ENCODE measurements at regions not wholly inside any gene's neighbourhood (a gene's known extent, or its start where the extent isn't known, plus 50 kb on each side); places are given as distances from the start of the nearest gene placed in this dataset.

DNA sequence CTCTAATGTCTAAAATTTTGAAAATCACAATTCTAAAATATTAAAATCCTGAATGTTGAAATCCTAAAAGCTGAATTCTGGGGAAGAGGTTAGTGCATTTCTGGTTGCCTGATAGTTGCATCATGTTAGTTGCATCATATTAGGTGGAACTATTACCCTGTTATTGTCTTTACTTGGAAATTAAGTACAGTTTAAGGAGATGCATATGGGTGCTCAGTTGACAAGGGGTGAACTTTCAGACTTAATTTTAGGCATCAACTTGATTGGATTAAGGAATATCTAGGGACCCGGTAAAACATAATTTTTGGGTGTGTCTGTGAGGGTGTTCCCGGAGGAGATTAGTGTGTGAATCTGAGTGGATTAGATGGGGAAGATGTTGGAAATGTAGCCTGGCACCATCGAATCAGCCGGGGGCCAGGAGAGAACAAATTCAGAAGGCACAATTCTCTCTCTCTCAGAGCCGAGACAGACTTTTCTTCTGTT lies 409.8 kb downstream of the PLCL1 start:
- no peak for TF ChIP-seq EP300 (IDR thresholded peaks at IDR 0.05; ENCODE audit: borderline replicate concordance)
- no peak for TF ChIP-seq TCF12 (IDR thresholded peaks at IDR 0.05; ENCODE audit: low read depth)

DNA sequence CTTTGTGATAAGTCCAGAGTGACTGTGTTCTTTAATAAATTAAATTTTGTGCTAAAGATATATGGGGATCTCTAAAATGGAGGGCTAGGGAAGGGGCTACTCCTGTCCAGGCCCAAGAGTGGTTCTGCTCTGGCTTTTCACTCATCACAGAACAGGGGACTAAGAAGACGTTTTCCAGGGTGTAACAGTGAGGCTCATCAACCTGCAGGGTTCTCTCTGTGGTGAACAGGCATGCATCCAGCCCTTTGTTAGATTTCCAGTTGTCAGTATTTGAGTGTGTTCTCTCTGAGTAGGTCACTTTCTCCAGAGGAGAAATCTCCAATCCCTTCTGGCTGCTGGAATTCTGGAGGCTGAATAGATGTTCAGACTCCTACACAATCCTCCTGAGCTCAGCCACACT lies 408.9 kb downstream of the PLCL1 start:
- TF ChIP-seq TCF12 (IDR thresholded peaks at IDR 0.05; ENCODE audit: low read depth) (no peak), ZBTB7A (IDR thresholded peaks at IDR 0.05; ENCODE audit: low read depth) (no peak), RAD21 (IDR thresholded peaks at IDR 0.05; ENCODE audit: low read depth) (no peak), NFIC (IDR thresholded peaks at IDR 0.05) (no peak), MAX (IDR thresholded peaks at IDR 0.05) (no peak), EGR1 (IDR thresholded peaks at IDR 0.05) (no peak), CREB1 (IDR thresholded peaks at IDR 0.05; ENCODE audit: low read depth) (no peak), EP300 (IDR thresholded peaks at IDR 0.05; ENCODE audit: borderline replicate concordance) (no peak), TEAD4 (IDR thresholded peaks at IDR 0.05) (no peak), FOXM1 (IDR thresholded peaks at IDR 0.05; ENCODE audit: borderline replicate concordance, low read depth) (no peak), YY1 (IDR thresholded peaks at IDR 0.05; ENCODE audit: low read depth) (no peak), USF1 (IDR thresholded peaks at IDR 0.05) (no peak), TAF1 (IDR thresholded peaks at IDR 0.05; ENCODE audit: low read depth) (no peak), CEBPB (IDR thresholded peaks at IDR 0.05) (no peak)
- TF ChIP-seq, protein P1, sequence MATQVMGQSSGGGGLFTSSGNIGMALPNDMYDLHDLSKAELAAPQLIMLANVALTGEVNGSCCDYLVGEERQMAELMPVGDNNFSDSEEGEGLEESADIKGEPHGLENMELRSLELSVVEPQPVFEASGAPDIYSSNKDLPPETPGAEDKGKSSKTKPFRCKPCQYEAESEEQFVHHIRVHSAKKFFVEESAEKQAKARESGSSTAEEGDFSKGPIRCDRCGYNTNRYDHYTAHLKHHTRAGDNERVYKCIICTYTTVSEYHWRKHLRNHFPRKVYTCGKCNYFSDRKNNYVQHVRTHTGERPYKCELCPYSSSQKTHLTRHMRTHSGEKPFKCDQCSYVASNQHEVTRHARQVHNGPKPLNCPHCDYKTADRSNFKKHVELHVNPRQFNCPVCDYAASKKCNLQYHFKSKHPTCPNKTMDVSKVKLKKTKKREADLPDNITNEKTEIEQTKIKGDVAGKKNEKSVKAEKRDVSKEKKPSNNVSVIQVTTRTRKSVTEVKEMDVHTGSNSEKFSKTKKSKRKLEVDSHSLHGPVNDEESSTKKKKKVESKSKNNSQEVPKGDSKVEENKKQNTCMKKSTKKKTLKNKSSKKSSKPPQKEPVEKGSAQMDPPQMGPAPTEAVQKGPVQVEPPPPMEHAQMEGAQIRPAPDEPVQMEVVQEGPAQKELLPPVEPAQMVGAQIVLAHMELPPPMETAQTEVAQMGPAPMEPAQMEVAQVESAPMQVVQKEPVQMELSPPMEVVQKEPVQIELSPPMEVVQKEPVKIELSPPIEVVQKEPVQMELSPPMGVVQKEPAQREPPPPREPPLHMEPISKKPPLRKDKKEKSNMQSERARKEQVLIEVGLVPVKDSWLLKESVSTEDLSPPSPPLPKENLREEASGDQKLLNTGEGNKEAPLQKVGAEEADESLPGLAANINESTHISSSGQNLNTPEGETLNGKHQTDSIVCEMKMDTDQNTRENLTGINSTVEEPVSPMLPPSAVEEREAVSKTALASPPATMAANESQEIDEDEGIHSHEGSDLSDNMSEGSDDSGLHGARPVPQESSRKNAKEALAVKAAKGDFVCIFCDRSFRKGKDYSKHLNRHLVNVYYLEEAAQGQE (IDR thresholded peaks at IDR 0.05; ENCODE audit: low read depth) = no peak

GRCh38 chr2:198211706-198212105 lies 407.3 kb downstream of the PLCL1 start:
- TF ChIP-seq NFIC (IDR thresholded peaks at IDR 0.05) (no peak), CEBPB (IDR thresholded peaks at IDR 0.05) (no peak), TAF1 (IDR thresholded peaks at IDR 0.05; ENCODE audit: low read depth) (no peak), EGR1 (IDR thresholded peaks at IDR 0.05) (no peak), MAX (IDR thresholded peaks at IDR 0.05) (no peak), ZBTB7A (IDR thresholded peaks at IDR 0.05; ENCODE audit: low read depth) (no peak), EP300 (IDR thresholded peaks at IDR 0.05; ENCODE audit: borderline replicate concordance) (no peak), USF1 (IDR thresholded peaks at IDR 0.05) (no peak), FOXM1 (IDR thresholded peaks at IDR 0.05; ENCODE audit: borderline replicate concordance, low read depth) (no peak), YY1 (IDR thresholded peaks at IDR 0.05; ENCODE audit: low read depth) (no peak)
- TF ChIP-seq, protein P1 (IDR thresholded peaks at IDR 0.05; ENCODE audit: low read depth) = no peak

- TF ChIP-seq RAD21 (IDR thresholded peaks at IDR 0.05; ENCODE audit: low read depth) = no peak
- TF ChIP-seq FOXM1 (IDR thresholded peaks at IDR 0.05; ENCODE audit: borderline replicate concordance, low read depth) = no peak
- no peak for TF ChIP-seq MAX (IDR thresholded peaks at IDR 0.05)
These were observed 399.1 kb downstream of the PLCL1 start for GRCh38 chr2:198203336-198204069.

Data from Ishikawa (cell line).